Naive thymus-derived CD4-positive, alpha-beta T cell (primary cell): ENCODE measurements at regions not wholly inside any gene's neighbourhood (a gene's known extent, or its start where the extent isn't known, plus 50 kb on each side); places are given as distances from the start of the nearest gene placed in this dataset.
"Not testable (repeated sequence)": the region's sequence is repeated elsewhere in the genome, so short reads cannot be mapped to it uniquely, and the experiment has no call there.

Experiments
- ATAC-seq: fragments of 150-1000 bp; cut with Tn5 transposase; 2 replicates; pipeline ENCODE4 v1.10.0; 2021; ENCODE audit warnings: mild to moderate bottlenecking, moderate library complexity
- CTCF ChIA-PET: fragments of 350-600 bp; sonication (Branson Sonifier 250); formaldehyde crosslinking; loops from one replicate; lab custom pipeline; 2021; ENCODE audit warnings: antibody characterized with exemption; lab: Charles Lee
- POLR2A ChIA-PET: fragments of 350-600 bp; sonication (Branson Sonifier 250); formaldehyde crosslinking; loops from one replicate; lab custom pipeline; 2021; ENCODE audit warnings: antibody characterized with exemption, inconsistent platforms; lab: Charles Lee
- DNase-seq, 9 donors: peaks; one replicate each; pipeline versions ENCODE4 v3.0.0 to v3.0.0-alpha.2; 2020 to 2022; ENCODE audit warnings: mixed read lengths in 1 of 9
- H3K27ac ChIP-seq: one replicate; pipeline ENCODE4 v1.7.0; 2013; ENCODE audit warnings: mild to moderate bottlenecking, low read depth, low read length, moderate library complexity
- H3K27me3 ChIP-seq, 2 donors: one replicate each; pipeline ENCODE4 v1.7.0; 2013; ENCODE audit warnings: low read length in 2 of 2, mild to moderate bottlenecking in 2 of 2, moderate library complexity in 2 of 2; ENCODE audit not compliant: control insufficient read depth in 2 of 2, insufficient read depth in 2 of 2
- H3K36me3 ChIP-seq, 3 experiments: 1 replicate in 2 of 3; 2 replicates in 1 of 3; pipeline ENCODE4 v1.7.0; 2013; ENCODE audit warnings: low read length in 3 of 3, mild to moderate bottlenecking in 3 of 3, moderate library complexity in 1 of 3; ENCODE audit not compliant: insufficient read depth in 3 of 3, control insufficient read depth in 2 of 3
- H3K4me1 ChIP-seq, 2 donors: one replicate each; pipeline ENCODE4 v1.7.0; 2013; ENCODE audit warnings: low read length in 2 of 2, mild to moderate bottlenecking in 2 of 2, moderate library complexity in 1 of 2; ENCODE audit not compliant: control insufficient read depth in 2 of 2, insufficient read depth in 2 of 2
- H3K4me3 ChIP-seq: 2 replicates; pipeline ENCODE4 v1.7.0; 2013; ENCODE audit warnings: mild to moderate bottlenecking, low read length
- H3K9me3 ChIP-seq, 3 experiments: 1 replicate in 2 of 3; 2 replicates in 1 of 3; pipeline ENCODE4 v1.7.0; 2013; ENCODE audit warnings: low read length in 3 of 3; ENCODE audit not compliant: control insufficient read depth in 2 of 3
- H3K27ac Mint-ChIP-seq, 9 donors: one replicate each; pipeline ENCODE4 v1.8.0; 2020 to 2022; ENCODE audit warnings: mixed read lengths in 9 of 9, mild to moderate bottlenecking in 8 of 9, moderate library complexity in 5 of 9, inconsistent platforms in 2 of 9
- H3K27me3 Mint-ChIP-seq, 5 donors: one replicate each; pipeline ENCODE4 v1.8.0; 2021 to 2022; ENCODE audit warnings: mixed read lengths in 5 of 5, mild to moderate bottlenecking in 1 of 5
- H3K36me3 Mint-ChIP-seq, 5 donors: one replicate each; pipeline ENCODE4 v1.8.0; 2020 to 2022; ENCODE audit warnings: mixed read lengths in 5 of 5, mild to moderate bottlenecking in 3 of 5, inconsistent platforms in 1 of 5
- H3K4me1 Mint-ChIP-seq, 7 donors: one replicate each; pipeline ENCODE4 v1.8.0; 2020 to 2022; ENCODE audit warnings: mixed read lengths in 7 of 7, mild to moderate bottlenecking in 3 of 7, inconsistent platforms in 1 of 7
- H3K4me3 Mint-ChIP-seq, 10 donors: one replicate each; pipeline ENCODE4 v1.8.0; 2020 to 2022; ENCODE audit warnings: mild to moderate bottlenecking in 10 of 10, mixed read lengths in 10 of 10, moderate library complexity in 6 of 10, inconsistent platforms in 2 of 10
- H3K9me3 Mint-ChIP-seq, 11 donors: one replicate each; pipeline ENCODE4 v1.8.0; 2020 to 2022; ENCODE audit warnings: mixed read lengths in 11 of 11, mild to moderate bottlenecking in 4 of 11, inconsistent platforms in 1 of 11, moderate library complexity in 1 of 11
- intact Hi-C, 2 donors: fragments of 100-400 bp; cut with micrococcal nuclease; formaldehyde crosslinking; loops; one replicate each; pipeline ENCODE4 v1.15.1; 2023

DNA sequence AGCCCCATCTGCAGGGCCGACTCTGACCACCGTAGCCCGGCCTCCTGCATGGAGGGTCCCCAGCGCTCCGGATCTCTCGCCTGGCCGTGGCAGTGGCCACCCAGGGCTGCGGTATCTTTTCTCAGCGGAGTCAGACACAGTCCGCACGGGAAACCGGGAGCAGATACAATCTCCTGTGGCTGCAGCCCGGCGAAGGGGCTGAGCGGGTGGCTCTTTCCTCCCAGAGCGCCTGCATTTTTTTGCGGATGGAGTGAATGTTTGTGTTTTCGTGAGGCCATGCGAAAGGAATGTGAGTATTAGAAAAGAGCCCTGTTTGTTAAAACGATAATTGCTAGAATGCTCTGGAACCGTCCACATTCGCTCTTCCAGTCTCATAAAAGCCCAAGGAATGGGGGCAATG, 53.4 kb upstream of the PTCH1 start:
- Histone ChIP-seq H3K36me3 (no peaks in the 10 kb centered on the region), H3K9me3 (no peaks in the 10 kb centered on the region), H3K27ac (no peak overlapping the region), H3K27me3 (no peaks in the 10 kb centered on the region), H3K4me1 (no peaks in the 10 kb centered on the region), H3K4me3 (no peak overlapping the region)
- H3K9me3 Mint-ChIP-seq: peaks cover 0 to 3% (median 0%) of the 10 kb centered on the region in 11 donors
- peaks cover 8 to 29% (median 23%) of the 10 kb centered on the region in 5 donors for H3K27me3 Mint-ChIP-seq
- H3K36me3 Mint-ChIP-seq: no peaks in the 10 kb centered on the region
- ChIA-PET POLR2A (no interaction called here), CTCF (no interaction called here)
- intact Hi-C loops: no loop called here
- H3K4me3 Mint-ChIP-seq: peak overlapping the region in 8 of 10 donors; percentile 8 to 56 (median 18)
- H3K27ac Mint-ChIP-seq: no peak overlapping the region
- ATAC-seq: no peak
- DNase-seq: no peak
- H3K4me1 Mint-ChIP-seq: peaks cover 8 to 23% (median 13%) of the 10 kb centered on the region in 7 donors

DNA sequence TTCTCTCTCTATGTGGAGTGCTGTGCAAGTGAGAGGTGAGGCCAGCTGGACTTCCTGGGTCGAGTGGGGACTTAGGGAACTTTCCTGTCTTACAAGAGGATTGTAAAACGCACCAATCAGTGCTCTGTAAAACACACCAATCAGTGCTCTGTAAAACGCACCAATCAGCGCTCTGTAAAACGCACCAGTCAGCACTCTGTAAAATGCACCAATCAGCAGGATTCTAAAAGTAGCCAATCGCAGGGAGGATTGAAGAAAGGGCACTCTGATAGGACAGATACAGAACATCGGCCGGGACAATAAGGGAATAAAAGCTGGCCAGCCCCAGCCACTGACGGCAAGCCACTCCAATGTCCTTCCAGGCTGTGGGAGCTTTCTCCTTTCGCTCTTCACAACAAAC, 52.0 kb upstream of the PTCH1 start:
- H3K9me3 Mint-ChIP-seq, CTCF ChIA-PET, H3K36me3 ChIP-seq, H3K4me3 ChIP-seq, H3K36me3 Mint-ChIP-seq, H3K9me3 ChIP-seq, ATAC-seq, H3K4me3 Mint-ChIP-seq, H3K27me3 ChIP-seq, H3K27ac Mint-ChIP-seq, intact Hi-C loops, H3K27ac ChIP-seq, DNase-seq, POLR2A ChIA-PET, H3K4me1 ChIP-seq: not testable (repeated sequence)
- Mint-ChIP-seq H3K27me3 (peaks cover 10 to 40% (median 23%) of the 10 kb centered on the region in 5 donors), H3K4me1 (peaks cover 6 to 21% (median 13%) of the 10 kb centered on the region in 7 donors)
